ENCODE measurements at regions not wholly inside any gene's neighbourhood (a gene's known extent, or its start where the extent isn't known, plus 50 kb on each side); places are given as distances from the start of the nearest gene placed in this dataset.

DNA sequence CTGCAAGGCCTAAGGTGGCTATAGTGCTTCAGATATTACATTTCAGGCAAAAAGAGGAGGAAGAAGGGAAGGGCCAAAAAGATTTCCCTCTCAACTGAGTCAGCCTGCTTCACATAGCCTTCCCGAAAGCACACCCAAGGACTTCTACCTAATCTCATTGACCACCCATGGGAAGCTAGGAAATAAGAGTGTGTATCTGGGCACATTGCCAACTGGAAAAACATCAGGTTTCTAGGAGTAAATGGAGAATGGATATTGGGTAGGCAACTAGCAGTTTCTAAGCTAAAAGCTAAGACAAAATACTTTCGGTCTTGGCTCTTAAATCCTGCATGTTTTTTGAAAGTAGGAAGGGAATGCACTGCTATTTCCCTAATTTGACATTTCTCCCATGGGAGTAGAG is 221.7 kb upstream of the GRIP1 start:
- Histone ChIP-seq H3K79me2 (replicated peaks; ENCODE audit: insufficient read depth) (no peaks in the 10 kb centered on the region), H3K4me1 (ENCODE audit: insufficient read depth) (peaks cover 14% of the 10 kb centered on the region; the same call in 1 of the 2 replicates), H4K20me1 (replicated peaks; ENCODE audit: insufficient read depth) (no peaks in the 10 kb centered on the region), H3K27ac (ENCODE audit: low read depth) (no peak overlapping the region), H3F3A (replicated peaks; ENCODE audit: low read depth) (no peaks in the 10 kb centered on the region), H3K4me3 (no peak overlapping the region), H3K4me2 (no peak overlapping the region), H3K9me2 (ENCODE audit: insufficient read depth) (no peaks in the 10 kb centered on the region), H3K27me3 (ENCODE audit: insufficient read depth) (no peaks in the 10 kb centered on the region), H2AFZ (no peak overlapping the region), H3K36me3 (ENCODE audit: insufficient read depth) (no peaks in the 10 kb centered on the region)
- Mint-ChIP-seq H3K9me3 (no peaks in the 10 kb centered on the region), H3K27ac (no peak overlapping the region), H3K4me3 (no peak overlapping the region), H3K4me1 (peaks cover 31% of the 10 kb centered on the region), H3K36me3 (ENCODE audit: low read depth) (no peaks in the 10 kb centered on the region), H3K27me3 (ENCODE audit: insufficient read depth, low read depth, poor library complexity) (no peaks in the 10 kb centered on the region)
- TF ChIP-seq NANOG (IDR thresholded peaks at IDR 0.05; ENCODE audit: borderline replicate concordance): no peak
- no peak for TF ChIP-seq STAT1 (IDR thresholded peaks at IDR 0.05; ENCODE audit: unreplicated experiment)
- TF ChIP-seq, protein P1, sequence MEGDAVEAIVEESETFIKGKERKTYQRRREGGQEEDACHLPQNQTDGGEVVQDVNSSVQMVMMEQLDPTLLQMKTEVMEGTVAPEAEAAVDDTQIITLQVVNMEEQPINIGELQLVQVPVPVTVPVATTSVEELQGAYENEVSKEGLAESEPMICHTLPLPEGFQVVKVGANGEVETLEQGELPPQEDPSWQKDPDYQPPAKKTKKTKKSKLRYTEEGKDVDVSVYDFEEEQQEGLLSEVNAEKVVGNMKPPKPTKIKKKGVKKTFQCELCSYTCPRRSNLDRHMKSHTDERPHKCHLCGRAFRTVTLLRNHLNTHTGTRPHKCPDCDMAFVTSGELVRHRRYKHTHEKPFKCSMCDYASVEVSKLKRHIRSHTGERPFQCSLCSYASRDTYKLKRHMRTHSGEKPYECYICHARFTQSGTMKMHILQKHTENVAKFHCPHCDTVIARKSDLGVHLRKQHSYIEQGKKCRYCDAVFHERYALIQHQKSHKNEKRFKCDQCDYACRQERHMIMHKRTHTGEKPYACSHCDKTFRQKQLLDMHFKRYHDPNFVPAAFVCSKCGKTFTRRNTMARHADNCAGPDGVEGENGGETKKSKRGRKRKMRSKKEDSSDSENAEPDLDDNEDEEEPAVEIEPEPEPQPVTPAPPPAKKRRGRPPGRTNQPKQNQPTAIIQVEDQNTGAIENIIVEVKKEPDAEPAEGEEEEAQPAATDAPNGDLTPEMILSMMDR (conservative IDR thresholded peaks at IDR 0.05; ENCODE audit: low read depth in 2 of 2): no peak
- TF ChIP-seq, protein P2, sequence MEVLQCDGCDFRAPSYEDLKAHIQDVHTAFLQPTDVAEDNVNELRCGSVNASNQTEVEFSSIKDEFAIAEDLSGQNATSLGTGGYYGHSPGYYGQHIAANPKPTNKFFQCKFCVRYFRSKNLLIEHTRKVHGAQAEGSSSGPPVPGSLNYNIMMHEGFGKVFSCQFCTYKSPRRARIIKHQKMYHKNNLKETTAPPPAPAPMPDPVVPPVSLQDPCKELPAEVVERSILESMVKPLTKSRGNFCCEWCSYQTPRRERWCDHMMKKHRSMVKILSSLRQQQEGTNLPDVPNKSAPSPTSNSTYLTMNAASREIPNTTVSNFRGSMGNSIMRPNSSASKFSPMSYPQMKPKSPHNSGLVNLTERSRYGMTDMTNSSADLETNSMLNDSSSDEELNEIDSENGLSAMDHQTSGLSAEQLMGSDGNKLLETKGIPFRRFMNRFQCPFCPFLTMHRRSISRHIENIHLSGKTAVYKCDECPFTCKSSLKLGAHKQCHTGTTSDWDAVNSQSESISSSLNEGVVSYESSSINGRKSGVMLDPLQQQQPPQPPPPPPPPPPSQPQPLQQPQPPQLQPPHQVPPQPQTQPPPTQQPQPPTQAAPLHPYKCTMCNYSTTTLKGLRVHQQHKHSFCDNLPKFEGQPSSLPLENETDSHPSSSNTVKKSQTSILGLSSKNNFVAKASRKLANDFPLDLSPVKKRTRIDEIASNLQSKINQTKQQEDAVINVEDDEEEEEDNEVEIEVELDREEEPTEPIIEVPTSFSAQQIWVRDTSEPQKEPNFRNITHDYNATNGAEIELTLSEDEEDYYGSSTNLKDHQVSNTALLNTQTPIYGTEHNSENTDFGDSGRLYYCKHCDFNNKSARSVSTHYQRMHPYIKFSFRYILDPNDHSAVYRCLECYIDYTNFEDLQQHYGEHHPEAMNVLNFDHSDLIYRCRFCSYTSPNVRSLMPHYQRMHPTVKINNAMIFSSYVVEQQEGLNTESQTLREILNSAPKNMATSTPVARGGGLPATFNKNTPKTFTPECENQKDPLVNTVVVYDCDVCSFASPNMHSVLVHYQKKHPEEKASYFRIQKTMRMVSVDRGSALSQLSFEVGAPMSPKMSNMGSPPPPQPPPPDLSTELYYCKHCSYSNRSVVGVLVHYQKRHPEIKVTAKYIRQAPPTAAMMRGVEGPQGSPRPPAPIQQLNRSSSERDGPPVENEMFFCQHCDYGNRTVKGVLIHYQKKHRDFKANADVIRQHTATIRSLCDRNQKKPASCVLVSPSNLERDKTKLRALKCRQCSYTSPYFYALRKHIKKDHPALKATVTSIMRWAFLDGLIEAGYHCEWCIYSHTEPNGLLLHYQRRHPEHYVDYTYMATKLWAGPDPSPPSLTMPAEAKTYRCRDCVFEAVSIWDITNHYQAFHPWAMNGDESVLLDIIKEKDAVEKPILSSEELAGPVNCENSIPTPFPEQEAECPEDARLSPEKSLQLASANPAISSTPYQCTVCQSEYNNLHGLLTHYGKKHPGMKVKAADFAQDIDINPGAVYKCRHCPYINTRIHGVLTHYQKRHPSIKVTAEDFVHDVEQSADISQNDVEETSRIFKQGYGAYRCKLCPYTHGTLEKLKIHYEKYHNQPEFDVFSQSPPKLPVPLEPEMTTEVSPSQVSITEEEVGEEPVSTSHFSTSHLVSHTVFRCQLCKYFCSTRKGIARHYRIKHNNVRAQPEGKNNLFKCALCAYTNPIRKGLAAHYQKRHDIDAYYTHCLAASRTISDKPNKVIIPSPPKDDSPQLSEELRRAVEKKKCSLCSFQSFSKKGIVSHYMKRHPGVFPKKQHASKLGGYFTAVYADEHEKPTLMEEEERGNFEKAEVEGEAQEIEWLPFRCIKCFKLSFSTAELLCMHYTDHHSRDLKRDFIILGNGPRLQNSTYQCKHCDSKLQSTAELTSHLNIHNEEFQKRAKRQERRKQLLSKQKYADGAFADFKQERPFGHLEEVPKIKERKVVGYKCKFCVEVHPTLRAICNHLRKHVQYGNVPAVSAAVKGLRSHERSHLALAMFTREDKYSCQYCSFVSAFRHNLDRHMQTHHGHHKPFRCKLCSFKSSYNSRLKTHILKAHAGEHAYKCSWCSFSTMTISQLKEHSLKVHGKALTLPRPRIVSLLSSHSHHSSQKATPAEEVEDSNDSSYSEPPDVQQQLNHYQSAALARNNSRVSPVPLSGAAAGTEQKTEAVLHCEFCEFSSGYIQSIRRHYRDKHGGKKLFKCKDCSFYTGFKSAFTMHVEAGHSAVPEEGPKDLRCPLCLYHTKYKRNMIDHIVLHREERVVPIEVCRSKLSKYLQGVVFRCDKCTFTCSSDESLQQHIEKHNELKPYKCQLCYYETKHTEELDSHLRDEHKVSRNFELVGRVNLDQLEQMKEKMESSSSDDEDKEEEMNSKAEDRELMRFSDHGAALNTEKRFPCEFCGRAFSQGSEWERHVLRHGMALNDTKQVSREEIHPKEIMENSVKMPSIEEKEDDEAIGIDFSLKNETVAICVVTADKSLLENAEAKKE (CRISPR knock-in tag; IDR thresholded peaks at IDR 0.05): no peak
- TF ChIP-seq POLR2AphosphoS5 (IDR thresholded peaks at IDR 0.05; ENCODE audit: low read depth): no peak
- TF ChIP-seq EZH2 (IDR thresholded peaks at IDR 0.05; ENCODE audit: low read depth, unreplicated experiment): no peak
- TF ChIP-seq, protein P3, sequence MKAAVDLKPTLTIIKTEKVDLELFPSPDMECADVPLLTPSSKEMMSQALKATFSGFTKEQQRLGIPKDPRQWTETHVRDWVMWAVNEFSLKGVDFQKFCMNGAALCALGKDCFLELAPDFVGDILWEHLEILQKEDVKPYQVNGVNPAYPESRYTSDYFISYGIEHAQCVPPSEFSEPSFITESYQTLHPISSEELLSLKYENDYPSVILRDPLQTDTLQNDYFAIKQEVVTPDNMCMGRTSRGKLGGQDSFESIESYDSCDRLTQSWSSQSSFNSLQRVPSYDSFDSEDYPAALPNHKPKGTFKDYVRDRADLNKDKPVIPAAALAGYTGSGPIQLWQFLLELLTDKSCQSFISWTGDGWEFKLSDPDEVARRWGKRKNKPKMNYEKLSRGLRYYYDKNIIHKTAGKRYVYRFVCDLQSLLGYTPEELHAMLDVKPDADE (IDR thresholded peaks at IDR 0.05): no peak
- no peak for TF ChIP-seq ZNF114 (CRISPR knock-in tag; IDR thresholded peaks at IDR 0.05)
- ATAC-seq: no peak
- no peak for DNase-seq (ENCODE audit: low spot score)
